IMR-90 (cell line): ENCODE measurements at regions not wholly inside any gene's neighbourhood (a gene's known extent, or its start where the extent isn't known, plus 50 kb on each side); places are given as distances from the start of the nearest gene placed in this dataset.

Experiments used
- ATAC-seq: fragments of 200-7000 bp; cut with Tn5 transposase; 2 replicates; pipeline ENCODE4 v1.9.1; 2020; ENCODE audit warnings: low read depth, mild to moderate bottlenecking, moderate library complexity
- BruUV-seq: library from RNA; stranded (reverse); fragments of 400-500 nt; replicated peaks from 2 replicates; lab custom pipeline; 2021; lab: Mats Ljungman, UMichigan
- CTCF ChIA-PET: fragments of 300-600 bp; formaldehyde crosslinking; extraction: SDS; loops from one replicate; lab custom pipeline; 2021; ENCODE audit warnings: antibody characterized with exemption; lab: Yijun Ruan, JAX
- POLR2A ChIA-PET: fragments of 300-600 bp; sonication (Branson Sonifier 250); formaldehyde crosslinking; loops from one replicate; lab custom pipeline; 2022; ENCODE audit warnings: antibody characterized with exemption; ENCODE audit not compliant: unreplicated experiment; lab: Charles Lee
- DNase-seq: peaks from one replicate; pipeline ENCODE4 v3.0.0; 2013
- H2AFZ ChIP-seq: replicated peaks from 2 replicates; pipeline ENCODE3; 2013; ENCODE audit warnings: low read length, mild to moderate bottlenecking; ENCODE audit not compliant: poor library complexity
- H2AK5ac ChIP-seq: 2 replicates; pipeline ENCODE4 v1.6.1; 2013; ENCODE audit warnings: low read depth, low read length, inconsistent platforms
- H2AK9ac ChIP-seq: replicated peaks from 2 replicates; pipeline ENCODE3; 2013; ENCODE audit warnings: mild to moderate bottlenecking, low read depth, low read length, moderate library complexity; ENCODE audit not compliant: poor library complexity
- H2BK120ac ChIP-seq: 2 replicates; pipeline ENCODE4 v1.6.1; 2013; ENCODE audit warnings: low read depth, low read length, inconsistent platforms
- H2BK15ac ChIP-seq: 3 replicates; pipeline ENCODE4 v1.6.1; 2013; ENCODE audit warnings: low read depth, low read length, inconsistent platforms
- H2BK20ac ChIP-seq: 2 replicates; pipeline ENCODE4 v1.6.1; 2013; ENCODE audit warnings: low read depth, mild to moderate bottlenecking, inconsistent platforms, low read length, moderate library complexity
- H2BK5ac ChIP-seq: 2 replicates; pipeline ENCODE4 v1.6.1; 2013; ENCODE audit warnings: mild to moderate bottlenecking, low read depth, low read length, inconsistent platforms; ENCODE audit not compliant: poor library complexity, severe bottlenecking
- H3K14ac ChIP-seq: replicated peaks from 2 replicates; pipeline ENCODE4 v1.6.1; 2013; ENCODE audit warnings: low read depth, low read length, inconsistent platforms
- H3K18ac ChIP-seq: 2 replicates; pipeline ENCODE4 v1.6.1; 2013; ENCODE audit warnings: low read depth, low read length, control low read depth
- H3K23ac ChIP-seq: 2 replicates; pipeline ENCODE4 v1.6.1; 2013; ENCODE audit warnings: low read depth, low read length, inconsistent platforms
- H3K27ac ChIP-seq: 2 replicates; pipeline ENCODE4 v1.5.1; 2013; ENCODE audit warnings: mild to moderate bottlenecking, control low read depth, low read length; ENCODE audit not compliant: insufficient read depth
- H3K27me3 ChIP-seq: 2 replicates; pipeline ENCODE4 v1.6.1; 2013; ENCODE audit warnings: low read length; ENCODE audit not compliant: control insufficient read depth, insufficient read depth
- H3K36me3 ChIP-seq: 2 replicates; pipeline ENCODE4 v1.6.1; 2013; ENCODE audit warnings: low read length, mixed read lengths; ENCODE audit not compliant: control insufficient read depth, insufficient read depth
- H3K4ac ChIP-seq: 2 replicates; pipeline ENCODE4 v1.6.1; 2013; ENCODE audit warnings: low read depth, low read length, inconsistent platforms
- H3K4me1 ChIP-seq: 2 replicates; pipeline ENCODE4 v1.6.1; 2013; ENCODE audit warnings: low read length, mixed read lengths; ENCODE audit not compliant: control insufficient read depth, insufficient read depth
- H3K4me2 ChIP-seq: 2 replicates; pipeline ENCODE4 v1.6.1; 2013; ENCODE audit warnings: low read depth, mild to moderate bottlenecking, control low read depth, low read length, moderate library complexity
- H3K4me3 ChIP-seq: 2 replicates; pipeline ENCODE4 v1.5.1; 2013; ENCODE audit warnings: low read depth, mild to moderate bottlenecking, control low read depth, low read length, moderate library complexity; ENCODE audit not compliant: insufficient read depth
- H3K56ac ChIP-seq: 2 replicates; pipeline ENCODE4 v1.6.1; 2013; ENCODE audit warnings: low read length, inconsistent platforms; ENCODE audit not compliant: insufficient read depth; ENCODE audit errors: extremely low read depth
- H3K79me1 ChIP-seq, 2 experiments: 2 replicates each; pipeline ENCODE4 v1.6.1; 2013; ENCODE audit warnings: low read length in 2 of 2, inconsistent platforms in 1 of 2, low read depth in 1 of 2
- H3K9ac ChIP-seq: 2 replicates; pipeline ENCODE4 v1.6.1; 2013; ENCODE audit warnings: low read depth, low read length, control low read depth
- H3K9me1 ChIP-seq: 2 replicates; pipeline ENCODE4 v1.6.1; 2013; ENCODE audit warnings: low read length, inconsistent platforms; ENCODE audit not compliant: insufficient read depth
- H3K9me3 ChIP-seq: 2 replicates; pipeline ENCODE4 v1.6.1; 2013; ENCODE audit warnings: low read length; ENCODE audit not compliant: control insufficient read depth, insufficient read depth
- H4K20me1 ChIP-seq: 2 replicates; pipeline ENCODE4 v1.6.1; 2013; ENCODE audit warnings: low read length, inconsistent platforms; ENCODE audit not compliant: insufficient read depth
- H4K5ac ChIP-seq: 2 replicates; pipeline ENCODE4 v1.6.1; 2013; ENCODE audit warnings: mild to moderate bottlenecking, low read depth, low read length, control low read depth
- H4K8ac ChIP-seq, 2 experiments: 2 replicates each; pipeline ENCODE4 v1.6.1; 2013; ENCODE audit warnings: low read depth in 2 of 2, low read length in 2 of 2, control low read depth in 1 of 2, inconsistent platforms in 1 of 2
- H4K91ac ChIP-seq: 2 replicates; pipeline ENCODE4 v1.6.1; 2013; ENCODE audit warnings: low read depth, low read length, inconsistent platforms; ENCODE audit not compliant: insufficient read depth
- CHD1 ChIP-seq: IDR thresholded peaks from 2 replicates; pipeline ENCODE4 v1.6.1; 2012; ENCODE audit warnings: low read depth, low read length, improper control_type of control experiment
- FOS ChIP-seq: fragments of 150-350 bp; IDR thresholded peaks from 2 replicates; pipeline ENCODE4 v1.6.1; 2016; ENCODE audit warnings: low read depth, low read length
- MAFK ChIP-seq: IDR thresholded peaks from 2 replicates; pipeline ENCODE4 v1.6.1; 2012; ENCODE audit warnings: low read depth, low read length, improper control_type of control experiment
- MAZ ChIP-seq: IDR thresholded peaks from 2 replicates; pipeline ENCODE4 v1.6.1; 2012; ENCODE audit warnings: low read depth, mild to moderate bottlenecking, low read length, improper control_type of control experiment, moderate library complexity, borderline replicate concordance
- NFE2L2 ChIP-seq: fragments of 150-350 bp; IDR thresholded peaks from 2 replicates; pipeline ENCODE4 v1.6.1; 2016; ENCODE audit warnings: low read depth, mild to moderate bottlenecking, low read length
- RAD21 ChIP-seq: IDR thresholded peaks from 2 replicates; pipeline ENCODE4 v1.6.1; 2012; ENCODE audit warnings: low read length, improper control_type of control experiment
- RCOR1 ChIP-seq: IDR thresholded peaks from 2 replicates; pipeline ENCODE4 v1.6.1; 2012; ENCODE audit warnings: mild to moderate bottlenecking, low read length, improper control_type of control experiment; ENCODE audit not compliant: insufficient replicate concordance
- RFX5 ChIP-seq: IDR thresholded peaks from 2 replicates; pipeline ENCODE4 v1.8.0; 2012; ENCODE audit warnings: low read depth, mild to moderate bottlenecking, low read length, moderate library complexity
- SMC3 ChIP-seq: fragments of 150-350 bp; IDR thresholded peaks from 2 replicates; pipeline ENCODE4 v1.6.1; 2016; ENCODE audit warnings: low read depth, mild to moderate bottlenecking, antibody characterized with exemption, low read length, moderate library complexity
- WGBS, 2 experiments: methylation state at CpG; one replicate each; pipeline versions ENCODE4 v1.1.5 to v1.1.7; 2013; ENCODE audit warnings: missing lambda C conversion rate in 2 of 2; ENCODE audit not compliant: insufficient read length in 1 of 2; ENCODE audit errors: extremely low coverage in 2 of 2; 5-methylcytosine and 5-hydroxymethylcytosine counted together
- dilution Hi-C: fragments of 300-500 bp; cut with HindIII; formaldehyde crosslinking; loops from one replicate; pipeline ENCODE4 v1.14.3; 2018; ENCODE audit warnings: low sequenced_read_pairs; ENCODE audit not compliant: unreplicated experiment
- in situ Hi-C: fragments of 300-500 bp; cut with MboI; formaldehyde crosslinking; loops from 3 replicates; pipeline ENCODE4 v1.14.3; 2019; ENCODE audit warnings: low sequenced_read_pairs, inconsistent platforms, mixed read lengths
- intact Hi-C: fragments of 100-400 bp; cut with micrococcal nuclease; formaldehyde crosslinking; loops from 2 replicates; pipeline ENCODE4 v1.10.0; 2022
- TF ChIP-seq, protein P1 (sequence below): fragments of 150-350 bp; IDR thresholded peaks from 2 replicates; pipeline ENCODE4 v1.6.1; 2016; ENCODE audit warnings: low read depth, mild to moderate bottlenecking, low read length, moderate library complexity, borderline replicate concordance
- TF ChIP-seq, protein P2 (sequence below): conservative IDR thresholded peaks from 2 replicates; pipeline ENCODE4 v1.5.1; 2012; ENCODE audit warnings: mild to moderate bottlenecking, low read depth, low read length, improper control_type of control experiment

DNA sequence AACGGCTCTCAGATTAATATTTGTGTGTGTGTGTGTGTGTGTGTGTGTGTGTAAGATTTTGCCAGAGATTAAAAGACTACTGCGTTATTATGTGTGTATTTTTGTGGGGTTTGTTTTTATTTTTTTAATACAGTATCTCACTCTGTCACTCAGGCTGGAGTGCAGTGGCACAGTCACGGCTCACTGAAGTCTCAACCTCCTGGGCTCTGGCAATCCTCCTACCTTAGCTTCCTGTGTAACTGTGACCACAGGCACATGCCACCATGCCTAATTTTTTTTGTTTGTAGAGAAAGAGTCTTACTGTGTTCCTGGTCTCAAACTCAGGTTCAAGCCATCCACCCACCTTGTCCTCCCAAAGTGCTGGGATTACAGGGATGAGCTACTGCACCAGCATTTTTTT is 87.2 kb downstream of the CYB561 start:
- no peak overlapping the region; the same call in 1 of the 2 replicates for H3K27ac ChIP-seq
- ChIA-PET CTCF (interaction anchor here (0.7 kb wide), 1 partner anchor 78 kb away, joined by 4 read pairs; no protein-coding TSS in a partner anchor), POLR2A (interaction anchor here (0.5 kb wide), 1 partner anchor 236 kb away, joined by 6 read pairs; no protein-coding TSS in a partner anchor)

More for the DNA sequence above, 87.2 kb downstream of the CYB561 start:
- WGBS, 2 experiments: no CpG with 5 or more reads among the region's 3 CpGs
- H3K4ac ChIP-seq: peak overlapping the region; percentile 27; the same call in 1 of the 2 replicates
- H3K18ac ChIP-seq: no peak overlapping the region
- in situ Hi-C loops (no loop called here), dilution Hi-C loops (no loop called here), intact Hi-C loops (no loop called here)
- no peak overlapping the region for H2AK5ac ChIP-seq
- no peaks in the 10 kb centered on the region for H3K9me3 ChIP-seq
- no peak overlapping the region for H4K91ac ChIP-seq
- H3K9ac ChIP-seq: no peak overlapping the region
- no peak overlapping the region for H3K56ac ChIP-seq
- no TSS peak for BruUV-seq
- ATAC-seq (no peak), DNase-seq (no peak)
- H4K20me1 ChIP-seq: peaks cover 4% of the 10 kb centered on the region
- no peak overlapping the region for H2BK5ac ChIP-seq
- H4K8ac ChIP-seq: no peak overlapping the region
- TF ChIP-seq MAZ (no peak), CHD1 (no peak), NFE2L2 (no peak), RCOR1 (no peak), MAFK (no peak), RFX5 (no peak), FOS (no peak), RAD21 (no peak), SMC3 (no peak)
- TF ChIP-seq, protein P1, sequence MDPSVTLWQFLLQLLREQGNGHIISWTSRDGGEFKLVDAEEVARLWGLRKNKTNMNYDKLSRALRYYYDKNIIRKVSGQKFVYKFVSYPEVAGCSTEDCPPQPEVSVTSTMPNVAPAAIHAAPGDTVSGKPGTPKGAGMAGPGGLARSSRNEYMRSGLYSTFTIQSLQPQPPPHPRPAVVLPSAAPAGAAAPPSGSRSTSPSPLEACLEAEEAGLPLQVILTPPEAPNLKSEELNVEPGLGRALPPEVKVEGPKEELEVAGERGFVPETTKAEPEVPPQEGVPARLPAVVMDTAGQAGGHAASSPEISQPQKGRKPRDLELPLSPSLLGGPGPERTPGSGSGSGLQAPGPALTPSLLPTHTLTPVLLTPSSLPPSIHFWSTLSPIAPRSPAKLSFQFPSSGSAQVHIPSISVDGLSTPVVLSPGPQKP: no peak
- TF ChIP-seq, protein P2, sequence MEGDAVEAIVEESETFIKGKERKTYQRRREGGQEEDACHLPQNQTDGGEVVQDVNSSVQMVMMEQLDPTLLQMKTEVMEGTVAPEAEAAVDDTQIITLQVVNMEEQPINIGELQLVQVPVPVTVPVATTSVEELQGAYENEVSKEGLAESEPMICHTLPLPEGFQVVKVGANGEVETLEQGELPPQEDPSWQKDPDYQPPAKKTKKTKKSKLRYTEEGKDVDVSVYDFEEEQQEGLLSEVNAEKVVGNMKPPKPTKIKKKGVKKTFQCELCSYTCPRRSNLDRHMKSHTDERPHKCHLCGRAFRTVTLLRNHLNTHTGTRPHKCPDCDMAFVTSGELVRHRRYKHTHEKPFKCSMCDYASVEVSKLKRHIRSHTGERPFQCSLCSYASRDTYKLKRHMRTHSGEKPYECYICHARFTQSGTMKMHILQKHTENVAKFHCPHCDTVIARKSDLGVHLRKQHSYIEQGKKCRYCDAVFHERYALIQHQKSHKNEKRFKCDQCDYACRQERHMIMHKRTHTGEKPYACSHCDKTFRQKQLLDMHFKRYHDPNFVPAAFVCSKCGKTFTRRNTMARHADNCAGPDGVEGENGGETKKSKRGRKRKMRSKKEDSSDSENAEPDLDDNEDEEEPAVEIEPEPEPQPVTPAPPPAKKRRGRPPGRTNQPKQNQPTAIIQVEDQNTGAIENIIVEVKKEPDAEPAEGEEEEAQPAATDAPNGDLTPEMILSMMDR: no peak
- no peaks in the 10 kb centered on the region for H3K27me3 ChIP-seq
- H4K5ac ChIP-seq: no peak overlapping the region
- no peak overlapping the region for H2BK15ac ChIP-seq
- peak overlapping the region; percentile 48; the same call in 1 of the 2 replicates for H2BK20ac ChIP-seq
- H3K36me3 ChIP-seq: peaks cover 17% of the 10 kb centered on the region
- no peak overlapping the region for H3K4me3 ChIP-seq
- no peak overlapping the region; the same call in 1 of the 2 replicates for H3K14ac ChIP-seq
- H3K79me1 ChIP-seq: peaks cover 16 to 57% of the 10 kb centered on the region in 2 experiments; a peak in 3 of 4 replicates
- no peak overlapping the region for H2AK9ac ChIP-seq
- H2BK120ac ChIP-seq: no peak overlapping the region
- peaks cover 15% of the 10 kb centered on the region for H3K9me1 ChIP-seq
- H2AFZ ChIP-seq: no peak overlapping the region
- no peak overlapping the region for H3K23ac ChIP-seq
- peaks cover 20% of the 10 kb centered on the region for H3K4me1 ChIP-seq
- no peak overlapping the region for H3K4me2 ChIP-seq
